ENCODE measurements at regions not wholly inside any gene's neighbourhood (a gene's known extent, or its start where the extent isn't known, plus 50 kb on each side); places are given as distances from the start of the nearest gene placed in this dataset.

DNA sequence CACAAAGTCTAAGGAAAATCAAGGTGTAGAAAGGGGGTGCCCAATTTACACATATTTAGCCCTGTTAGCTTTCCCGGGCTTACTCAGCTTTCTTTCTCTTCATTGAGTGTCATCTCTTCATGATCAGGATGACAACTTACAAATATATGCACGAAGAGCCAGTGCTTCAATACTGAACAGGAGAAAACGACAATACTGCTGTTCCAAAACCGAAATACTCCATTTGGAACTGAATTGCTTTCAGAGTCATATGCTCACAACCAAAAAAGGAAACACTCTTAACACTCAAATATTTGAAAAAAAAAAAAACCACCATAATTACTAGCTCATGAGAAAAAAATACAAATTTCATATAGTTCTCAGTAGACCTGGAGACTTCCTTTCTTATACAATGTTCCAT lies 272.1 kb upstream of the DUSP10 start:
- Histone ChIP-seq H3K36me3 (ENCODE audit: insufficient read depth, low read length) (no peaks in the 10 kb centered on the region), H3K4me1 (ENCODE audit: insufficient read depth, low read length) (peaks cover under 1% of the 10 kb centered on the region), H3K4me3 (ENCODE audit: low read depth in 1 of 2, low read length in 2 of 2) (no peak overlapping the region), H3K4me2 (ENCODE audit: insufficient read depth, low read length) (no peak overlapping the region), H3K79me2 (ENCODE audit: insufficient read depth, low read length) (no peaks in the 10 kb centered on the region), H3K9ac (ENCODE audit: low read depth, low read length) (no peak overlapping the region), H4K20me1 (ENCODE audit: insufficient read depth, low read length) (no peaks in the 10 kb centered on the region), H3K27me3 (ENCODE audit: insufficient read depth, low read length, poor library complexity) (no peaks in the 10 kb centered on the region), H2AFZ (ENCODE audit: low read depth, low read length) (no peak overlapping the region), H3K9me3 (ENCODE audit: insufficient read depth, low read length, severe bottlenecking) (no peaks in the 10 kb centered on the region), H3K27ac (ENCODE audit: low read length) (no peak overlapping the region)
- TF ChIP-seq CTCF (IDR thresholded peaks at IDR 0.05; ENCODE audit: borderline replicate concordance, extremely low read depth, low read length, poor library complexity, severe bottlenecking) = no peak
- no peak for TF ChIP-seq EZH2 (IDR thresholded peaks at IDR 0.05; ENCODE audit: borderline replicate concordance, low read depth, low read length, severe bottlenecking)
- DNase-seq = no peak
- ATAC-seq (ENCODE audit: insufficient read depth, low read depth) = no peak

- TF ChIP-seq CTCF (IDR thresholded peaks at IDR 0.05; ENCODE audit: borderline replicate concordance, extremely low read depth, low read length, poor library complexity, severe bottlenecking) (no peak), EZH2 (IDR thresholded peaks at IDR 0.05; ENCODE audit: borderline replicate concordance, low read depth, low read length, severe bottlenecking) (no peak)
- Histone ChIP-seq H3K27ac (ENCODE audit: low read length) (no peak overlapping the region), H4K20me1 (ENCODE audit: insufficient read depth, low read length) (no peaks in the 10 kb centered on the region), H3K9ac (ENCODE audit: low read depth, low read length) (no peak overlapping the region), H3K4me3 (ENCODE audit: low read depth in 1 of 2, low read length in 2 of 2) (no peak overlapping the region), H3K4me1 (ENCODE audit: insufficient read depth, low read length) (peaks cover 5% of the 10 kb centered on the region), H3K79me2 (ENCODE audit: insufficient read depth, low read length) (no peaks in the 10 kb centered on the region), H3K9me3 (ENCODE audit: insufficient read depth, low read length, severe bottlenecking) (no peaks in the 10 kb centered on the region), H2AFZ (ENCODE audit: low read depth, low read length) (no peak overlapping the region), H3K36me3 (ENCODE audit: insufficient read depth, low read length) (no peaks in the 10 kb centered on the region), H3K4me2 (ENCODE audit: insufficient read depth, low read length) (no peak overlapping the region), H3K27me3 (ENCODE audit: insufficient read depth, low read length, poor library complexity) (no peaks in the 10 kb centered on the region)
- ATAC-seq (ENCODE audit: insufficient read depth, low read depth) (no peak), DNase-seq (no peak)
Observed at GRCh38 chr1:222012816-222013215, 270.9 kb upstream of the DUSP10 start.

DNA sequence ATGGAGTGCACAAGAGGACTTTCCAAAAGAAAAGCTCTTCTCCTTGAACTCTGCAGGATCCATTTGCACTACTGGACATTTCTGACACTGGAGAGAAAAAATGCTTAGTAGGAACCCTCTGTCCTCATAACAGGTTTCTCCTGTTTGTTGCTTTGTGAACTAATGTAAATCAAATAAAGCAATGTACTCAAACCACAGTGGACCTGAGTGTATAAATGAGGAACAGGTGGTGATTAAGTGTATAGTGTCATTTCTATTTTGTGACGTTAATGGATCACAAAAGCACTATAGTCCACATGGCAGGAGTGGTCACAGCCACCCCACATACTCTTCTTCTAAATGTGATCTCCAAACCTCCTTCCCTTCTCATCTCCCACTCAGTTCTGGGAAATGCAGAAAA lies 268.4 kb upstream of the DUSP10 start:
- H3K27ac ChIP-seq (ENCODE audit: low read length) = no peak overlapping the region
- H3K27me3 ChIP-seq (ENCODE audit: insufficient read depth, low read length, poor library complexity) = no peaks in the 10 kb centered on the region

More for the DNA sequence above, 268.4 kb upstream of the DUSP10 start:
- Histone ChIP-seq H3K4me3 (ENCODE audit: low read depth in 1 of 2, low read length in 2 of 2) (no peak overlapping the region), H3K79me2 (ENCODE audit: insufficient read depth, low read length) (no peaks in the 10 kb centered on the region), H3K4me2 (ENCODE audit: insufficient read depth, low read length) (no peak overlapping the region), H3K36me3 (ENCODE audit: insufficient read depth, low read length) (no peaks in the 10 kb centered on the region), H3K9ac (ENCODE audit: low read depth, low read length) (no peak overlapping the region), H3K9me3 (ENCODE audit: insufficient read depth, low read length, severe bottlenecking) (no peaks in the 10 kb centered on the region), H3K4me1 (ENCODE audit: insufficient read depth, low read length) (peaks cover 5% of the 10 kb centered on the region), H4K20me1 (ENCODE audit: insufficient read depth, low read length) (no peaks in the 10 kb centered on the region), H2AFZ (ENCODE audit: low read depth, low read length) (no peak overlapping the region)
- ATAC-seq (ENCODE audit: insufficient read depth, low read depth) (no peak), DNase-seq (no peak)
- no peak for TF ChIP-seq CTCF (IDR thresholded peaks at IDR 0.05; ENCODE audit: borderline replicate concordance, extremely low read depth, low read length, poor library complexity, severe bottlenecking)
- no peak for TF ChIP-seq EZH2 (IDR thresholded peaks at IDR 0.05; ENCODE audit: borderline replicate concordance, low read depth, low read length, severe bottlenecking)

All from DND-41 (cell line).